SKM-1 (cell line): ENCODE measurements at regions not wholly inside any gene's neighbourhood (a gene's known extent, or its start where the extent isn't known, plus 50 kb on each side); places are given as distances from the start of the nearest gene placed in this dataset.

Source experiments
- DNase-seq: peaks from one replicate; lab custom pipeline; 2025; ENCODE audit not compliant: unreplicated experiment; lab: John Stamatoyannopoulos, UW

DNA sequence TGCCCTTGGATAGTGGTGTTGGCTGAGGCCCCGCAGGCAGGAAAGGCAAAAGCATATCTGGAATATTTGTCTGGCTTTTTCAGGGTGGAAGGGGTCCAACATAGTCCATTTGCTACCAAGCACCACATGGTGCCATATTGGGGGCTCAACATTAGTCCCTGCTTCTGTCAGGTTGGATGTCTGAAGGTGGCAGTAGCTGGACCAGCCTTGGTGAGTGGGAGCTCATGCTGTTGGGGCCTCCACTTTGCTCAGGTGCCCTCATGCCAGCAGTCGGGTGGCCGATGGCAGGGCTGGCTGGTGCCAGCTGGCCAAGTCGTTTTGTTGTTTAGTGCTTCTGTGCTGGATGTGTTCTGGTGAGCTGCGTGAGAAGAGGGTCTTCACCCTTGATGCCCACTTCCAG lies 135.3 kb downstream of the PAPOLA start:
- no peak for DNase-seq

DNA sequence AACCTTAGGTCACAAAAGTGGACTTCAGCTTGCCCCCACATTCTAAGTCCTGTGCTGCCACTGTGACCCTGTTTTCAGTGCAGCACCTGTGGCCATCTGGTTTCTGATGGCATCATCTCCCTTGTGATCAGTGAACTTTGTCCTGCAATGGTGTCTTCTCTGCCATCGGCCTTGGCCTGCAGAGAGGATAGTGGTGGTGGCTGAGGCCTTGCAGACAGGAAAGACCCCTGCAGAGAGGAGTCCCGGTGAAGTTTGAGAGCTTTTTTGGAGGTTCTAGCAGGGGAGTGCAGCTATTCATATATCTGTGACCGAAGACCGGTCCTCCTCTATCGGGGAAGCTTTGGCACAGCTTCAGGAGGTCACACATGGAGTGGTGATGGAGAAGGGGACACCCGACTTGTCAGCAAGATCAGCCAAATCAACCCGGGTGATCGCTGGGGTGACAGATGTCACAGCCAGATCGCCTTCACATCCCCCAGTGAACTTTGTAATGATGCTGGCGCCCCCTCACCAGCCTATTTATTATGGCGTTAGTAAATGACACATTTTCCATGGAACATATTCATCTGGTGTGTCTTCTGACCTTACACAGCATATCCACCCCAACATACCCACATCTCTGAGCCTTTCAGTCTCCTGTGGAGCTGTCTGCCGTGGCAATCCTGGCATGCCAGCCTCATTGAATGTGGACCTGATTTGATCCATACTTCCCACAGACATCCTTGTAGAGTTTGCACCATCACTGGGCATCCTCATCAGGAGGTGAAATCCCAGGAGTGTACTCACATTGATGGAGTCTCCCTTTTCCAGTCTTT lies 136.1 kb downstream of the PAPOLA start:
- DNase-seq = no peak

DNA sequence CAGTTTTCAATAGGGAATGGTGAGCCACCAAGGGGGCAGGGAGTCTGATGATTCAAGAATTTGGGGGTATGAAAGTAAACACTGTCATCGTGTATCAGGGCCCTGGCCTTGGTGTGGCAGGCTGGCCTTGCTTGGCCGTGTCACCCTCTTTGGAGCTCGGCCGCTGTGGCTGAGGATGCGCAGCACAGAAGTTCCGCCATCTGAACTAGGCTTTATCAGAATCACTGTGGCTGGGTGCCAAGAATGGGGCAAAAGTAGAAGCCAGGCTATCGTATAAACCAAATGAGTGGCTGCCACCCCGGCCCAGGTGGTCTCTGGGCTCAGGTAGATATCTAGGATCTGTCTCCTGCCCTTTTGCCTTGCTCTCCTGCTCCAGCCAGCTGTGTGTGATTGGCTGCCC lies 137.4 kb downstream of the PAPOLA start:
- no peak for DNase-seq

DNA sequence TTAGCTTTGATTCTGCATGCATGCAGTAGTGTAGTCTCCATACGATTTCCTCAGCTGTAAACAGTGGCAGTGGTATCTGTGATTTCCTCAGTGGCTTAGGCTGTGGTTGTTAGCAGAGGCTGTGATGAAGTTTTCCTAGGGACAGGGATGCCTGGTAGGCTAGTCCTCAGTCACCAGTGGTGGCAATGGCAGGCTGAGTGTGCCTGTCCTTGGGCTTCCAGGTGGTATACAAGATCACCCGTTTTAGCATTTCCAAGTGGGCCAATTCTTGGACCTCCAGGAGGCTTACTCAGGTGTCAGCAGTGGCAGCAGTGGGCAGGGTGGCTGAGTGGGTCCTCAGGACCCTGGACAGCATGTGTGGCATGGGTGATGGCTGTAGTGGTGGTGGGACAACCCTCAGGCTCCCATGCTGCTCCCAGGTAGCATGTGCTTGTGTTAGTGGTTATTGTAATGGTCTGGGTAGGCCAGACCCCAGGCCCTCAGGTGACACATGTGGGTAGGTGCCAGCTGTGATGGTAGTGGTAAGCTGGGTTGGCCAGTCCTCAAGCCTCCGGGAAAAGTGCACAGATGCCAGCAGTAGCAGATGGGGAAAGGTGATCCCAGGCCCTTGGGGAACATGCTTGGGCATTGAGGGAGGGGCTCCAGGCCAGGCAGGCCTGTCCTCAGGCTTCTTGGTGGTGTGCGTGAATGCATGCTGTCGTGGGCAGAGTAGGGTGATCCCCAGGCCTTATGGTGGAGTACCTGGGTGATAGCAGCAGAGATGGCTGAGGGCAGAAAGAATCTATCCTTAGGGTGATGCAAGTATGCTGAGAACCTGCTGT lies 146.5 kb downstream of the PAPOLA start:
- DNase-seq = no peak

DNA sequence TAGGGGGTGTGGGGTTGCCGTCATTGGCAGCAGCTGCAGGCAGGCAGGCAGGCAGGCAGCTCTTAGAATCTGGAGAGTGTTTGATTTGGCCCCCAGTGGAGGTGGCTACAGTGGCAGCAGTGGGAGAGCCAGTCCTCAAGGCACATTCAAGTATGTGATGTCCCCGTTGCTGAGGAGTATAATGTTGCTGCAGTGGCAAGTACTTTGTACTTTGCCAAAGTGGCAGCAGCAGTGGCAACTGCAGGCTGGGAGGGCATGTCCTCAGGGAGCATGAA lies 147.1 kb downstream of the PAPOLA start:
- no peak for DNase-seq

DNA sequence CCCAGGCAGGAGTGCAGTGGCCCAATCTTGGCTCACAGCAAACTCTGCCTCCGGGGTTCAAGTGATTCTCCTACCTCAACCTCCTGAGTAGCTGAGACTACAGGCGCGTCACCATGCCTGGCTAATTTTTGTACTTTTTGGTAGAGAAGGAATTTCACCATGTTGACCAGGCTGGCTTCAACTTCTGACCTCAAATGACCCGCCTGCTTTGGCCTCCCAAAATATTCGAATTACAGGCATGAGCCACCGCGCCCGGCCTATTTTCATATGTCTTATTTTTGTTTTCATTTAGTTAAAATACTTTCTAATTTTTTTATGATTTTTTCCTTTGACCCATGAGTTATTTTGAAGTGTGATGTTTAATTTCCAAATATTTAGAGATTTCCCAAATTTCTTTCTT lies 143.6 kb upstream of the VRK1 start:
- no peak for DNase-seq

DNA sequence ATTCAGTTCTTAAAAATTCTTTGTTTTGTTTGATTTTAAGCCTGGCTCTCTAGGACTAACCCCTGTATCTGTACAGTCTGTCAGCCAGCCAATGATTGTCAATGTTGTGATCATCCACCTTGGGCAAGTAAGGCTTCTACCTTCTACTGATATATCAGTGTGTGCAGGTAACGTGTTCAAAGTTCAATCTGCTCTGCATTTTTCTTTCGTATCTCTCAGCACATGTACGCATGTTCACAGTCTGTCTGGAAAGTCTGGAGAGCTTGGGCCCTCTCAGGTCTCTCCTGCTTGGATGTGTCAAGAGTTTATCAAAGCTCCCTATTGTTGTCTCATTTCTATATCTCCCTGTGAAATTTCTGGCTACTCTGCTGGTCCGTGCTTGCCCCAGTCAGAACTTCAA lies 138.6 kb upstream of the VRK1 start:
- DNase-seq = no peak

DNA sequence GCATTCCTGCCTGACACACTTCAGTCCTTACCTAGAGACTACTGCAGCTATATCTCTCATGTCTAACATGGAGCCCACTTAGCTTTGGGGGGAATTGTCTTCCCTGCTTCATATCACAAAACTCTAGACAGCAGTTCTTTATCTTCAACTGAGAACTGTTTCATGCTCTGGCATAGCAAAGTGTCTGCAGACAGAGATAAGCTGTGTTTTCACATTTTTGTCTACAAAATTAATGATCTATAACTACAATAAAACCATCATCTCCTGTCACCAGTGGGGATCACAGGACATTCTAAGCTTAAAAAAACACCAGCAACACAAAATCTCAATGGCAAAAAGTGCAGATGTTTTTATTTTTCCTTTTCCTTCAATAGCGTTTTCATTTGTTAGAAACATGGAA lies 137.1 kb upstream of the VRK1 start:
- no peak for DNase-seq

DNA sequence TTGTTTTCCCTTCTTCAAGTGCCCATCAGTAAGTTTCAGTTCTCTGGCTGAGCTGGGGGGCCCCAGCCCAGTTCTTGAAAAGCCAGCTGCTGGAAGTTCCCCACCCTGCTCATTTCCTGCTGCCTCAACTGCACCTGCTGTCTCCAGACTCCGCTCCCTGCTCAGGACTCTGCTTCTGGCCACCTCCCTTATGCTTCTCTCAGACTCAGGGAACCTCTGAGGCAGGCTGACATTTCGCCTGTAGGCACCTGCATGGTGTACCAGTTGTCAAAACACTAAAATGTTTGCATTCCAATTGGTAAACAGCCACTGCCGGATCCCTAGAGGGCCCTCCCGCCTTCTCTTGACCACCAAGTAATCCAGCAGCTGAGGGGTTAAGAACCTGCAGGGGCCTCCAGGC lies 136.5 kb upstream of the VRK1 start:
- DNase-seq = no peak

DNA sequence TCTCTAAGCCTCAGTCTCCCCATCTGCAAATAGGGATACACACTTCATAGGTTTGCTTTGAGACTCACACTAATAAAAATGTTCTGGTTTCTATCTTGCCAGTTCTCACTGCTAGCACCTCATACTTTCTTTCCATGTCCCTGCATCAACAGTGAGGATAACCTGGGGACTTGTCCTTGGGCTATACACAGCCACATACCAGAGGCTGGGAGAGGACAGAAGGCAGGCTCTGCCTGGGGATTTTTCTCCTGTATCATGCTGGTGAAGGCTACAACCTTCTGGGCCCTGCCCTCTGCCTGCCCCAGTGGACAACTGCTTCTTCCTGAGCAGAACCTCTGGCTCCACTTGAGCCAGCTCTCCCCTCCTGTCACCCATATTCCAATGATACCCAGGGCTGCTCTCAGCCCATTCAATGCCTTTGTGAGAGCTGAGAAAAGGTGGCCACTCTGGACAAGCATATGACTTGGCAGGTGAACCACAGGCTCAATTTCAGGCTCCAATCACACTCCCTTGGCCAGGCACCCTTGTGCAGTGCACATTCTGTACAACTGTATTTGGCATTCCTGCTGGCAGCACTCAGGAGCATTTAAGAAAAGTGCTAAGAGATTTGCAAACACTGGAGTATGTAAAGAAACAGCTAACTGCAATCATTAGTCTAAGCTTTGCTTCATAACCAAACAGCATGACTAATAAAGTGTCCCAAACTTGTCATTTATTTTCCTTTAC lies 135.8 kb upstream of the VRK1 start:
- no peak for DNase-seq

DNA sequence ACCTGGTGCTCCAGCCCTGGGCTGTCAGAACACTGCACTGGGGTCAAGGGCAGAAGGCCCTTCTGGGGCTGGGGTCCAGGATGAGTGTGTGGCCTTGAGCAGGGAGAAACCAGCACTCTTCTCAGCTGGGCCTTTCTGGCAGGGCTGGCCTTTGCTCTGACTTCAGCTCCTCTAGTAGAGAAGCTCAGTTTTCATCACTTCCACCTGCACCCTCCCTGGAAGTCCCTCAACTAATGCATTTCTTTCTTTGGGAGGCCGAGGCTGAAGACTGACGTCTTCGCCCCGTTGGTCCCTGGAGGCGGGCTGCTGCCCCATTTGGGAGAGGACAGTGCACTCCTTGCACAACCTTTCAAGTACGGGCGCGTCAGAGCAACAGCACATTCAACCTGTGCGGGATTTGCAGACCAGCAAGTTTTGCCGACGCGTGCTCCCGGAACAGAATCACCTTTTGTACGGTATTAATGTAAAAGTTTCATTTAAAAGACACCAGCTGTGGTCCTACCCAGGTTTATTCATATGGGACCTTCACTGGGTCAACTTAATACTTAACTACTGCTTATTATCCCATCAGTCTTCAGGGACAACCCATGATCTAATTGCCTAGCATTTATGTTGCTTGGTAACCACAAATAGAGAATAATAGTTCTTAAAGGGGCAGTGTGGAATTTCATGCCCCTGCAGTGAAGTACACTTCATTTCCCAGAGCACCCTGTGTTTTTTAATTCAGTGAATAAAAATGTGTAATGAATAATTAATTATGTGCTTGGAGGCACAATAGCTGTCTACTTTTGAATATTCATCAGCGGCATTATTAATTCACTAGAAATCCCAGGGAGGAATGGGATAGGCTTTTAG lies 134.8 kb upstream of the VRK1 start:
- no peak for DNase-seq

DNA sequence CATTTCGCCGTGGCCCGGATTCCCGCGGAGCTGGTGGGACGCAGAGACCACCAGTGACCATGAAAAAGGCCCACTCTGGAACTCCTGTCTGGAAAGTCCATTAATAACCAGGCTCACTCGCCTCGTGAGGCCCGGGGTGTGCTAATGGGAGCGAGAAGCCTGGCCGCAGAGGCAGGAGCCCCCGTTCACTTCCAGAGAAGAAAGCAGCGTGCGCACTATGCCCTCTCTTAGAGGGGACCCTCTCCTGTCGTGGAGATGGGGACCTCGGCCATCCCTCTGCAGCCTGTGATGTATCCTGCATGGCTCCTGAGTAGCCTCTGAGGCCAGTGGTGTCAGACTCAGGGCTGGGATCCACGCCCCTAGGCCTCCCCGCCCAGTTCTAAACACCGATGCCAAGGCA lies 134.1 kb upstream of the VRK1 start:
- DNase-seq = no peak

DNA sequence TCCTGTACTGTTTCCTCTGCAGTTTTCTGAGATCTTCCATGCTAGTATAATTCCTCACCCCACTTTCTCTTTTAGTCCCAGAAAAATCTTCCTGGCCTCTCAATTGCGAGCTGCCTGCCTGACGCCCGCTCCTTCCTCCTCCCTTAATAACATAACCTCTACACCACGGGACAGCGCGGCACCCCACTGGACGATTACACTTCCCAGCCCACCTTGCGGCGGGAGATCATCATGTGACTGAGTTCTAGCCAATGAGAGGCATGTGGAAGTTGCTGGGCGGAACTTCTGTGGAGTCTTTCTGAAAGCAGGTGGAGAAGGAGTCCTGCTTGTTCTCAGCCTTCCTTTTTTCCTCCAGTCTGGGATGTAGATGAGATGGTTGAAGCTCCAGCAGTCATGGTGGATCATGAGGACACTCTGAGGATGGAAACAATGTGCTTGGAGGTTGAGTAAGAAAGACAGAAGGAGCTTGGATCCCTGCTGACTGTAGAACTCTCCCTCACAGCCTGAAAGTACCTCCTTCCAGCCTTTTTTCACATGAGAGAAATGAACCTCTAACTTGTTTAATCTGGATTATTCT lies 133.6 kb upstream of the VRK1 start:
- DNase-seq = no peak

DNA sequence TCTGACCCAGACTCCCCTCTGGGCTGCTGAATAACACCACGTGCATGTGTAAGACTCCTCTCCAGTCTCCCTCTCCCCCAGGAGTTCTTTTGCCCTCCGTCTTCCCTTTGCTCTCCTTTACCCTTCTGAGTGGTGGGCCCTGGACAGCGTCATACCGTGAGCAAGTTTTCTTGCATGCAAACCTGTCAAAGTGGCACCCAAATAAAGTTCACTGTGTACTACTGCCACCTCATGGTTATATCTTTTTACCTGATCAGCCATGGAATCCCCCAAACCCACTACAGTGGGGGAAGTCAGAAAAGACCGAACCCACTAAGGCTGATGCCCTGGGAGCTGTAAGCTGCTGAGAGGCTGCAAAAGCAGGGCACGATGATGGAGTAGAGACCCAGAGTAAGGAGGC lies 131.1 kb upstream of the VRK1 start:
- no peak for DNase-seq

DNA sequence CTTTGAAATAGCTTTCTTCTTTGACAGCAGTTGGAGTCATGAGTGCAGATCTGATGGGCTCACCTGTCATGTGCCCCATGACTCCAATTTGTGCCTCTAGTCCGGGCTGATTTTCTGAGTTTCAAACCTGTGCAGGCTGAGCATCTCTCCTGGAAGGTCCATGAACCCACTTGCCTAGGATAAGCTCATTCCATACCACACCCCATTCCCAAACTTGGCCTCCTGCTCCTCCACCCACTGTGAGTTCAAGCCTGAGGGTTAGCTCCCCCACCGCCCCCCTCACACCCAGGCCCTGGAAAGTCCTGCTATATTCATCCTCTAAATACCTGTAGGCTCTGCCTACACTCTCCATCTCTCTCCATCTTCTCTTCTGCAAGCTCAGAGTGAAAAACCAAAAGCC lies 126.8 kb upstream of the VRK1 start:
- DNase-seq = no peak

DNA sequence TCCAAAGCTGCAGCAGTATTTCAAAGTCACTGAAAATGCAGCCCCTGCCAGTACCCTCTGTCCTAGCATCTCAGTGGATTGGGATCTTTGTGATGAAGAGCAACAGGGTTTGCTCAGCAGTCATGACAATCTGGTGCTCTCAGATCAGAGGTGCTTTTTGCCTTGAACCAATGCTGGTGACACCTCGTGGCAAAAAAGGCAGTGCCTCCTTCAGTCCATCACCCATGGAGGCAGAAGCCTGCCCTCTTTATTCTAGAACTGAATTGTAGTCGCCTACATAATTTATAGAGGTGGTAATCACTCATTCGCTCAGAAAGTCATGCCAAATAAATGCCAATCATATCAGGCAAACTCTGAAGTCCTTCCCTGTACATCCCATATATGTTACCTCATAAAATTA lies 126.0 kb upstream of the VRK1 start:
- DNase-seq = no peak

DNA sequence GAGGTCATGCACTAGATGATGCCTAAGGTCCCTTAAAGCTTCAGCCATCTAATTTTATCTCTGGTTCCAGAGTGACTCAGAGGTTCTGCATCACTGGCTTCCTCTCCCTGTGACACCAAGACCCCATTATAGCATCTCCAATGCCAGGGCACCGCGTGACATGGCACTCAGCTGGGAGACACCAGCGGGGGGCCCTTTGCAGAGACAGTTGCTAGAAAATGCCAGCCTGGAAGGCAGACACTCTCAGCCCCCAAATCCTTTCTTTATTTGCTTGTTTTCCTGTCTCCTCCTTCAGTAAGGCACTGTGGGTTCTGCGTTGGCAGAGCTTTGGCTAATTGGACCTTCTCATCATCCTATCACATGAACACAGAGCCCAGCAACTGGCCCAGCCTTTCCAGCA lies 123.5 kb upstream of the VRK1 start:
- DNase-seq = no peak

DNA sequence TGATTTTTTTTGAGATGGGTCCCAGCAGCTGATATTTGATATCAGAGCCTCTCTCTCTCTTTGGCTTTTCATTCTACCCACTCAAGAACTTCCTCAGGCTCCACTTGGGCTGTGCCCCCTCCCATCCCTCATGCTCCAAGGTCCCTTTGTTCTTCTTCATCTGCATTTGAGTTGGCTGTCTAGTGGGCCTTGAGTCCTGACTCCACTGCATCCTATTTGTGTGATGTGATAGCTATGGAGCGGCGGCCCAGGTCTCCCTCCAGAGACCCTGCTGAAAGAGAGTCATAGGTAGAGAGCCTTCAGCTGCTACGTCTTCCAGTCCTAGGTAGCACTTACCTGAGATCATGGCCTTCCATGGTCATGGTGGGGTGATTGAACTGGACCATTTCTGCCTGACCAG lies 123.1 kb upstream of the VRK1 start:
- DNase-seq = no peak

DNA sequence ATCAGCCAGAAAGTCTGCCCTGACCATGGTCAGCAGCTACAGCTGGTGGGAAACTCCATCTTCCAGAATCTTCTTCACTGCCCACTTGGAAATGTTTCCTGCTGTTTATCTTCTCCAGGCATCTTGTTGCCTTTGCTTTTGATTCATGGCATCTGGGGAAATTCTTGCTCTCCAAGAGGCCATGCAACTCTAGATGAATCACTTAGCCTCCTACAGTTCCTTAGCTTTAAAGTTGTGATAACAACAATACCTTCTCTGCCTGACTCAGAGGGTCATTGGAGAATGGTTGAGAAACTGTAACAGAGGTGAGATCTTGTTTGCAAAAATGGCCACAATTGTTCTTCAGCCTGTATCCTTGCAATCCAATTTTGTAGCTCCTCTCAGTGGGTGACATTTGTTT lies 121.0 kb upstream of the VRK1 start:
- DNase-seq = no peak

DNA sequence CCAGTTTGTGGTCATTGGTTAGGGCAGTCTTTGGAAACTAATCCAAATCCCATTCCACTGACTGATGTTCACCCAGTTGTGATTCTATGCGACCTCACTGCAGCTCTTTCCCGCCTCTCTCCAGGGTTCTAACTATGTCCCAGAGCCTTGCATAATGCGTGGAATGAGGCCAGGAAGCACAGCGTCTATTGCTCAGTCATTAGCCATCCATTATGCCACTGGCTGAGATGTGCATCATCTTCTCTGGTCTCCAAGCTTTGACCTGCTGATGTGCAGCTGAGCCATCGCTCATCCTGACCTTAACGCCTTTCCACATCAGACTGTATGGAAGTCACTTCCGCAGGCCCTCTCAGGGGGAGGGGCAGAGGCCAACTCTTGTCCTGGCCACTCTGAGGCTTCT lies 115.4 kb upstream of the VRK1 start:
- DNase-seq = no peak

DNA sequence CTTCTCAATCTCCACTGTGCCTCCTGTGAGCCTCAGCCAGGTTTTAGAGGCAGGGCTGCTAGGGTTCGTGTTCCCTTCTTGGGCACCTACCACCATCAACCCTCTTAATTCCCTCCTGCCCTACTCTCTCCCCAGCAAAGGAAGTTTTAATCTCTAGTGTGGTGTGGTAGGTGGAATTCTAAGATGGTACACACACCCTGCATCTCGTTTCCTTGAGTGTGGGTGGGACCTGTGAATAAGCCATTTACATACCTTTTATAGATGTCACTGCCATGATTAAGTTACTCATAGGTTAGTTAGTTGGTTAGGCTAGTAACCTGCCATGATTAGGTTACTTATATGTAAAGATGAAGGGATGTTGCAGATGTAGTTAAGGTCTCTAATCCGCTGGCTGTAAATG lies 114.8 kb upstream of the VRK1 start:
- no peak for DNase-seq
